ENCODE measurements at regions not wholly inside any gene's neighbourhood (a gene's known extent, or its start where the extent isn't known, plus 50 kb on each side); places are given as distances from the start of the nearest gene placed in this dataset.

DNA sequence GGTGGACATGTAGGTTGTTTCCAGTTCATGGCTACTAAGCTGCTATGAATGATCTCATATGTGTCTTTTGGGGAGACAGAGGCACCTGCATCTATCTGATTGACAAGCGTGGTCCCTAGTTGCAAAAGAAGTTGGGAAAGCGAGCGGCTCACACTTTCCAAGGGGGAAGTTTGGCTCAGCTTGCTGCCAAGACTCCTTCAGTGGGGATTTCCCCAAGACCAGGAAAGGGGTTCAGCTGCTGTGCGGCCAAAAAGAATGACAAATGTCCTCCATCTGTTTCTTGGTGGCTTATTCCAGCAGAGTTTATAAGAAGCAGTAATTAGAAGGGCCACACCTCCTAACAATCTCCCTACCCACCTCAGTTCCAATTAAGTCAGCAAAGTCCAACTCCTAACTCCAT lies 128.5 kb upstream of the GALNT2 start (continued):
- TF ChIP-seq, protein P1, sequence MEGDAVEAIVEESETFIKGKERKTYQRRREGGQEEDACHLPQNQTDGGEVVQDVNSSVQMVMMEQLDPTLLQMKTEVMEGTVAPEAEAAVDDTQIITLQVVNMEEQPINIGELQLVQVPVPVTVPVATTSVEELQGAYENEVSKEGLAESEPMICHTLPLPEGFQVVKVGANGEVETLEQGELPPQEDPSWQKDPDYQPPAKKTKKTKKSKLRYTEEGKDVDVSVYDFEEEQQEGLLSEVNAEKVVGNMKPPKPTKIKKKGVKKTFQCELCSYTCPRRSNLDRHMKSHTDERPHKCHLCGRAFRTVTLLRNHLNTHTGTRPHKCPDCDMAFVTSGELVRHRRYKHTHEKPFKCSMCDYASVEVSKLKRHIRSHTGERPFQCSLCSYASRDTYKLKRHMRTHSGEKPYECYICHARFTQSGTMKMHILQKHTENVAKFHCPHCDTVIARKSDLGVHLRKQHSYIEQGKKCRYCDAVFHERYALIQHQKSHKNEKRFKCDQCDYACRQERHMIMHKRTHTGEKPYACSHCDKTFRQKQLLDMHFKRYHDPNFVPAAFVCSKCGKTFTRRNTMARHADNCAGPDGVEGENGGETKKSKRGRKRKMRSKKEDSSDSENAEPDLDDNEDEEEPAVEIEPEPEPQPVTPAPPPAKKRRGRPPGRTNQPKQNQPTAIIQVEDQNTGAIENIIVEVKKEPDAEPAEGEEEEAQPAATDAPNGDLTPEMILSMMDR (IDR thresholded peaks at IDR 0.05): no peak
- TF ChIP-seq SREBF2 (IDR thresholded peaks at IDR 0.05): no peak

DNA sequence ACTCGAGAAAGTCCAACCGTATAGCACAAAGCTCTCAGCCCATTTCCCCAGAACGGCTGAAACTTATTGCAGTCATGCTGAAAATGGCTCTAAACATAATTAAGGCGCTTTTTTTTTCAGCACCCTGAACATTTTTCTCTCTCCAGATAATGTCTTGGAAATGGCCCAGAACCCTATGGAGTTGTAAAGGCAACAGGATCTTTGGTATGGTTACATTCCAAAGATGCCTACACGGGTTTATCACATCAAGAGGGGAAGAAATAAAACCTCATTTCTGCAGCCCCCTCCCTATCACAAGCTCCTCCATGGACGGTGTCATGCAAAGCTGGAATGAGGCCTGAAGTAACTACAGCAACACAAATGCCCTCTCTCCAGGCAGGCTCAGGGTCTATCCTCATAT lies 126.4 kb upstream of the GALNT2 start:
- TF ChIP-seq MYC (IDR thresholded peaks at IDR 0.05; ENCODE audit: borderline replicate concordance, low read length): no peak
- no peak for TF ChIP-seq CBX8 (IDR thresholded peaks at IDR 0.05)
- no peak for TF ChIP-seq HOXA7 (CRISPR knock-in tag; IDR thresholded peaks at IDR 0.05)
- no peak for TF ChIP-seq ZSCAN20 (CRISPR knock-in tag; IDR thresholded peaks at IDR 0.05)
- TF ChIP-seq MAZ (IDR thresholded peaks at IDR 0.05; ENCODE audit: borderline replicate concordance, low read depth, low read length): no peak
- TF ChIP-seq FOSL2 (IDR thresholded peaks at IDR 0.05): no peak
- no peak for TF ChIP-seq FOSL2 (CRISPR knock-in tag; IDR thresholded peaks at IDR 0.05)
- no peak for TF ChIP-seq NFE2L2 (conservative IDR thresholded peaks at IDR 0.05; ENCODE audit: low read length)
- no peak for TF ChIP-seq ZNF302 (CRISPR knock-in tag; IDR thresholded peaks at IDR 0.05)
- no peak for TF ChIP-seq ZC3H11A (IDR thresholded peaks at IDR 0.05)
- TF ChIP-seq, protein P2, sequence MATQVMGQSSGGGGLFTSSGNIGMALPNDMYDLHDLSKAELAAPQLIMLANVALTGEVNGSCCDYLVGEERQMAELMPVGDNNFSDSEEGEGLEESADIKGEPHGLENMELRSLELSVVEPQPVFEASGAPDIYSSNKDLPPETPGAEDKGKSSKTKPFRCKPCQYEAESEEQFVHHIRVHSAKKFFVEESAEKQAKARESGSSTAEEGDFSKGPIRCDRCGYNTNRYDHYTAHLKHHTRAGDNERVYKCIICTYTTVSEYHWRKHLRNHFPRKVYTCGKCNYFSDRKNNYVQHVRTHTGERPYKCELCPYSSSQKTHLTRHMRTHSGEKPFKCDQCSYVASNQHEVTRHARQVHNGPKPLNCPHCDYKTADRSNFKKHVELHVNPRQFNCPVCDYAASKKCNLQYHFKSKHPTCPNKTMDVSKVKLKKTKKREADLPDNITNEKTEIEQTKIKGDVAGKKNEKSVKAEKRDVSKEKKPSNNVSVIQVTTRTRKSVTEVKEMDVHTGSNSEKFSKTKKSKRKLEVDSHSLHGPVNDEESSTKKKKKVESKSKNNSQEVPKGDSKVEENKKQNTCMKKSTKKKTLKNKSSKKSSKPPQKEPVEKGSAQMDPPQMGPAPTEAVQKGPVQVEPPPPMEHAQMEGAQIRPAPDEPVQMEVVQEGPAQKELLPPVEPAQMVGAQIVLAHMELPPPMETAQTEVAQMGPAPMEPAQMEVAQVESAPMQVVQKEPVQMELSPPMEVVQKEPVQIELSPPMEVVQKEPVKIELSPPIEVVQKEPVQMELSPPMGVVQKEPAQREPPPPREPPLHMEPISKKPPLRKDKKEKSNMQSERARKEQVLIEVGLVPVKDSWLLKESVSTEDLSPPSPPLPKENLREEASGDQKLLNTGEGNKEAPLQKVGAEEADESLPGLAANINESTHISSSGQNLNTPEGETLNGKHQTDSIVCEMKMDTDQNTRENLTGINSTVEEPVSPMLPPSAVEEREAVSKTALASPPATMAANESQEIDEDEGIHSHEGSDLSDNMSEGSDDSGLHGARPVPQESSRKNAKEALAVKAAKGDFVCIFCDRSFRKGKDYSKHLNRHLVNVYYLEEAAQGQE (IDR thresholded peaks at IDR 0.05): no peak
- TF ChIP-seq, protein P3, sequence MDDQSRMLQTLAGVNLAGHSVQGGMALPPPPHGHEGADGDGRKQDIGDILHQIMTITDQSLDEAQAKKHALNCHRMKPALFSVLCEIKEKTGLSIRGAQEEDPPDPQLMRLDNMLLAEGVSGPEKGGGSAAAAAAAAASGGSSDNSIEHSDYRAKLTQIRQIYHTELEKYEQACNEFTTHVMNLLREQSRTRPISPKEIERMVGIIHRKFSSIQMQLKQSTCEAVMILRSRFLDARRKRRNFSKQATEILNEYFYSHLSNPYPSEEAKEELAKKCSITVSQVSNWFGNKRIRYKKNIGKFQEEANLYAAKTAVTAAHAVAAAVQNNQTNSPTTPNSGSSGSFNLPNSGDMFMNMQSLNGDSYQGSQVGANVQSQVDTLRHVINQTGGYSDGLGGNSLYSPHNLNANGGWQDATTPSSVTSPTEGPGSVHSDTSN (IDR thresholded peaks at IDR 0.05): no peak
- no peak for TF ChIP-seq RAD21 (conservative IDR thresholded peaks at IDR 0.05 in 1 of 2, IDR thresholded peaks at IDR 0.05 in 1 of 2)
- no peak for TF ChIP-seq TFCP2L1 (CRISPR knock-in tag; IDR thresholded peaks at IDR 0.05)
- no peak for TF ChIP-seq ZFP36 (IDR thresholded peaks at IDR 0.05; ENCODE audit: borderline replicate concordance, partially characterized antibody)
- ATAC-seq: no peak
- CTCF ChIA-PET: interaction anchor here (1.0 kb wide), 1 partner anchor 61 kb away, joined by 3 read pairs; no protein-coding TSS in a partner anchor
- Histone ChIP-seq H3K9me3 (no peaks in the 10 kb centered on the region), H3K4me2 (no peak overlapping the region), H3K4me1 (no peaks in the 10 kb centered on the region), H3K27ac (no peak overlapping the region), H3K4me3 (no peak overlapping the region)
- no peak for FAIRE-seq
- no peak for DNase-seq (ENCODE audit: low read depth in 1 of 2, low spot score in 1 of 2)
- 48% methylated on average over 6 of the region's 6 CpGs for WGBS (ENCODE audit: missing lambda C conversion rate)
- POLR2A ChIA-PET: interaction anchor here (0.6 kb wide), 1 partner anchor 297 kb away, joined by 3 read pairs; no protein-coding TSS in a partner anchor

DNA sequence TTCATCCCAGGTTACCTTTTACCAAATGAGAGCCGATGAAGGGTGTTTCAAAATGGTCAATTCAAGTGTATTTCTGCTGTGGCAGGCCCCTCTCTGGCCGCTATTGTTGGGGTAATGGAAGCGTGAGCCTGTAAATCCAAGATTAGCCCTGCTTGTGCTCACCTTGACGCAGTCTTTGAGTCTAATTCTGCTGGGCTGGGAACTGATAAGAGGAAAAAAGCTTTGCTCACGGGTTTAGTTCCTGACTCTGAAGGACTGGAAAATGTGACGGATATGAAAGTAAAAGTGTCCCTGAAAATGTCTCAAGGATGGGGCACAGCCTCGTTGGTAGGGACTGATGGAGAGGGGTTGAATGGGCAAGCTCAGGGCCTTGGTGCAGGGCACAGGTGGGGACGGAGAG lies 125.9 kb upstream of the GALNT2 start:
- POLR2A ChIA-PET: no interaction called here
- FAIRE-seq (no peak), ATAC-seq (no peak), DNase-seq (ENCODE audit: low read depth in 1 of 2, low spot score in 1 of 2) (no peak)
- no peak for TF ChIP-seq RAD21 (conservative IDR thresholded peaks at IDR 0.05 in 1 of 2, IDR thresholded peaks at IDR 0.05 in 1 of 2)
- TF ChIP-seq RARB (CRISPR knock-in tag; IDR thresholded peaks at IDR 0.05): no peak
- no peak for TF ChIP-seq SREBF2 (IDR thresholded peaks at IDR 0.05)
- TF ChIP-seq MYC (IDR thresholded peaks at IDR 0.05; ENCODE audit: borderline replicate concordance, low read length): no peak
- TF ChIP-seq PHF8 (IDR thresholded peaks at IDR 0.05; ENCODE audit: borderline replicate concordance, low read depth): no peak
- TF ChIP-seq, protein P4, sequence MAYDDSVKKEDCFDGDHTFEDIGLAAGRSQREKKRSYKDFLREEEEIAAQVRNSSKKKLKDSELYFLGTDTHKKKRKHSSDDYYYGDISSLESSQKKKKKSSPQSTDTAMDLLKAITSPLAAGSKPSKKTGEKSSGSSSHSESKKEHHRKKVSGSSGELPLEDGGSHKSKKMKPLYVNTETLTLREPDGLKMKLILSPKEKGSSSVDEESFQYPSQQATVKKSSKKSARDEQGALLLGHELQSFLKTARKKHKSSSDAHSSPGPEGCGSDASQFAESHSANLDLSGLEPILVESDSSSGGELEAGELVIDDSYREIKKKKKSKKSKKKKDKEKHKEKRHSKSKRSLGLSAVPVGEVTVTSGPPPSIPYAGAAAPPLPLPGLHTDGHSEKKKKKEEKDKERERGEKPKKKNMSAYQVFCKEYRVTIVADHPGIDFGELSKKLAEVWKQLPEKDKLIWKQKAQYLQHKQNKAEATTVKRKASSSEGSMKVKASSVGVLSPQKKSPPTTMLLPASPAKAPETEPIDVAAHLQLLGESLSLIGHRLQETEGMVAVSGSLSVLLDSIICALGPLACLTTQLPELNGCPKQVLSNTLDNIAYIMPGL (CRISPR knock-in tag; IDR thresholded peaks at IDR 0.05; ENCODE audit: borderline replicate concordance): no peak
- Histone ChIP-seq H3K4me3 (no peak overlapping the region), H3K4me2 (no peak overlapping the region), H3K9me3 (no peaks in the 10 kb centered on the region), H3K4me1 (no peaks in the 10 kb centered on the region), H3K27ac (no peak overlapping the region)
- WGBS (ENCODE audit: missing lambda C conversion rate): 66% methylated on average over 8 of the region's 8 CpGs
- CTCF ChIA-PET: interaction anchor here (1.0 kb wide), 1 partner anchor 62 kb away, joined by 3 read pairs; no protein-coding TSS in a partner anchor
